NCI-H1092 treated with DMSO at 0.1 percent for 48 hours (cell line): ENCODE measurements at regions not wholly inside any gene's neighbourhood (a gene's known extent, or its start where the extent isn't known, plus 50 kb on each side); places are given as distances from the start of the nearest gene placed in this dataset.

Source experiments
- DNase-seq: peaks from one replicate; lab custom pipeline; 2025; lab: John Stamatoyannopoulos, UW

DNA sequence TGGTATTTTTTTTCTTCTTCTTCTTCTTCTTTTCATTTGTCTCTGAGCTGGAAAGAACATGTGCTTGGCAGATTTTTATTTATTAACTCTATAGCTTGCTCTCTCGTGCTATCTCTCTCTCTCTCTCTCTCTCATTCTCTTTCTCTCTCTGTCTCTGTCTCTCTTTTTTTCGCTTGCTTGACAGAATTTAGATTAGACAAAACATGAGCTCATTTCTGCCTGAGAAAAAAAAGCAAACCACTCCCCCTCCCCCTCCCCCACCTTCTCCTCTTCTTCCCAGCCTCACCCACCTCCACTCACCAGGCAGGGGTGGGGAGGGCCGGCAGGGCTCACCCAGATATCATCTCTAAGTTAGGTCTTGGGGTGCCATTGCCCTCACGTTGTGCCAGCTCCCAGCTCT lies 81.5 kb downstream of the PJA1 start:
- DNase-seq = no peak

DNA sequence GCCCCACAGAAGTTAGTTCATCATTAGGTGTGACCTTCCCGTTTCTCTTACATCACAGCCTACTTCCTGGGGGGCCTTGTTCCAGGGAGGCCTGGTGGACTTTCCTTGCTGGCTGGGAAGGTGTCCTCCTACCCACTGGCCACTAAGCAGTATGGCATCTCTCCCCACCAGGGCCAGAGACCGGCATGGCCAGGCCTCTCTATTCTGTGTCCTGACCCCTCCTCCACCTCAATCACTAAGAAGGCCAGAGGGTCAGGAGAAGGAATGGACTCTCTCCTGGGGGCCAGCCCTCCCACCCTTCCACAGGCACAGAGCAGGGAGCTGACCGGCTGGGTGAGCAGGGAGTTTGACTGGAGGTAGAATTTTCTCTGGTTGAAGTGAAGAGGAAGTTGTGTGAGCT lies 81.9 kb downstream of the PJA1 start:
- no peak for DNase-seq

DNA sequence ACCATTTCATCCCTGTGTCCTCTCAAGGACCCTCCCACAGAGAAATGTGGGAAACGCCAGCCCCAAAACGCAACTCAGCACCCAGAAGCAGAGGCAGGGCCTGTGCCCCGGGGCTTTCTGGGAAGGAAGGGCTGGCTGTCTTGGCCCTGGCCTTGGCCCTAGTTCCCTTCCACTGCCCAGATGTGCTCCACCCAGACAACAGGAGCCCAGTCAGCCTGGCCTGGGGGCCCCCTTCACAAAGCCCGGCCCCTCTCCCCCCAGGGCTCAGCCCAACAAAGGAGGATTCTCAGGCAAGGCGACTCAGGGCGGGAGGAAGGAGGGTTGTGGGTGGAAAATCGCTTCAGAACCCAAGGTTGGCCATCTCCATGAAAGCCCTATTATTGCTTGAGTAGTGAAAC lies 82.5 kb downstream of the PJA1 start:
- no peak for DNase-seq

DNA sequence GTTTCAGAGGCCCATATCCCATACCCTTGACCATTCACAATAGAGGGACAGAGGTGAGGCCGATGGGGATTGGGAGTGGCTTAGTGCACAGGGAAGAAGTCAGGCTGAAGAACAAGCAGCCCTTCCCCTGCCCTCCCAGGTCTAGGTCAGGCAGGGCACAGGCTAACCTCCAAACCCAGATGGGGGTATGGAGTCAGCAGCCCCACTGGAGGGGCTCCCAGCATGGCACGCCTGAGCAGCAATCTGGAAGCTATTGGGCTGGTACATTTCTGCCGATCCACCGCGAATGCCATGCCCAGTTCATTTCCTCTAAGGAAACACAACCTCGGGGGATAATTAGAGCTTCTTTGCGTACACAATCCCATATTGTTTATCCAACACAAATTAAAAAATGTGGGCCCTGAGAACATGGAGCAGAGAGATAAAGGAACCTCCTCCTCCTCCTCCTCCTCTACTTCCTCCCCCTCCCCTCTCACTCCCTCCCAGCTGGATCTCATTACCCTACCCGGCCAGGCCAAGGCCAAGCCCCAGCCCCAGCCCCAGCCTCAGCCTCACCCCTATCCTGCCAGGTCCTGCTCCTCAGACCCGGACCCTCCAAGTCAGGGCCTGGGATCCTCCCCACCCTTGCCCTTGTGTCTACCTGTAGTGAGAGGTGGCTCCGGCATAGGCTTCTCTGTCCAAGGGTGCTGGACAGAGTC lies 83.0 kb downstream of the PJA1 start:
- no peak for DNase-seq

DNA sequence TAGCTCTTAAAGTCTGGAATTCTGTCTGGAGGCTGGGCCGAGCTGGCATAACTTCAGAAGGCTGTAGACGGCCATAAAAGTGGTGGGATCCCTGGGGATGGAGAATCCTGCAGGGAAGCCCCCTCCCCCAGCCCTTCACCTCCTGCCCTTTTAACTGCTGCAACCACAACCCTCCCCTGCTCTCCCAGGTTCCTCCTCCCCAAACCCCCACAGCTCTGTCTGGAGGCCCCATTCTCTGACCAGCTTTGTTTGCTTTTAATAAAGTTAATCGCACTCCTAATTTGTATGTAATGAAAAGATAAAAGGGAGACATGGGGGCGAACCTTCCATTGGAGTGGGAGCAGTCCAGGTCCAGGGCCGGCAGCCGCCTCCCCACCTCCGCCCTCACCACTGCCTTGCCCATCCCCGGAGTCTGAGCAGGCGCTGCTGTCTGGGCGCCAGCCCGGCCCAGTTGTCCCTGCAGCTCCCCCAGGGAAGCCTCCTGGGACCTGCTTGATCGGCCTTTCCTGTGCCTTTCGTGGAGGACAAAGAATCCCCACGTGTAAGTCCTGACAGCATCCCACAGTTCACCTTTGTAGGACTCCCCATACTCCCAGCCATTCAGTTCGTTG lies 84.3 kb downstream of the PJA1 start:
- DNase-seq = no peak

DNA sequence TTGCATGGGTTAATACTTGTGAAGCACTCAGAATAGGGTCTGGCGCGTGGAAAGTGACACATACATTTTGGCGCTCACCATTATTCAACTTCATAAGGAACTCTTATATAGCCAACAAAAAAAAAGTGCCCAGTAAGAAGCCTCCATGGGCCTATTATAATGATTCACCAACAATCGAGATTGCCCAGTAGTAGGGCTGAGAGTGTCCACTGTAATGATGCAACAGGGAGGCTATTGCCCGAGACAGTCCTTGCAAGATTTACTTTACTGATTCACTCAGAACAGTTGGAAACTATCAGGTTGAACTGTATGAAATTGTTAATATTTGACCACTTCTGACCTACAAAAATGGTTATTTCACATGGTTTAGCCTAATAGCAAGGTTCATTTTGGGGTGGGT lies 86.0 kb downstream of the PJA1 start:
- no peak for DNase-seq

DNA sequence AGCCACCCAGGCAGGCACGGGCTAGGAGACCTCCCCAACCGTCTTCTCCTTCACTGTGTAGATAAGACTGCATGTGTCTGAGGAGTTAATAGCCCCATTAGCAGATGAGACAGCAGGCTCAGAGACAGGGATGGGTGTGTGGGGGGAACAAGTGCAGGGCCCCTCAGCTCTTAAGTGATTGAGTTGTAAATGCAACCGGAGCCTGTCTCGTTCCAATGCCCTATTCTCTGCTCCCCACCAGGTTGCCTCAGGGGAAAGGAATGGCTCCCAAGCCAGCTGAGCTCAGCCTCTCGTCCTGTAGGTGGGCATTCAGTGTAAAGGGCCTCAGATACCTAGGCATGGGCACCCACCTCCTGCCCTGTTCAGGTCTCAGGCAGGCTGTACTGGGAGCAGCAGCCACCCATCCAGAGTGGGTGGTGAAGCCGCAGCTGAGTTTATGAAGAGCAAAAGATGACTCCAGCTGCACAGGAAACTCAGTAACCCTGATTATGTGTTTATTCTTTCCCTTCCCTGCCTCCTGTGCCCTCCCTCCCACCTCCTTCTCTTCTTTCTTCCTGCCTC lies 87.3 kb downstream of the PJA1 start:
- no peak for DNase-seq

DNA sequence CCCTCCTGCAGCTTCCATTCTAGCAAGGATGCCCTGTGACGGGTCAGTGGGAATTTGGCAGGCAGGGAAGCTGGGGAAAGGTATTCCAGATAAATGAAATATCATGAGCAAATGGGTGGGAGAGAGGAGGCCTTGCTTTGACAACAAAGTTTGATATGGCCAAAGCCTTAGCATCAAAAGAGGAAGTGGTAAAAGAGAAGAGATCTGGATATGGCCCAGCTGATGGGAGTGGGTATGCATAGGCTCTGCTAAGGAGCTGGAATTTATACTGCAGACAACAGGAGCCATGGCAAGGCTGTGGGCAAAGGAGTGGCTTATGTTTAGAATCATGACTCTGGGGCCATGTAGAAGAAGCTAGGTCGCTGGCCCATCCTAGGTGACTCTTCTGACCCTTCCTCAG lies 89.2 kb downstream of the PJA1 start:
- no peak for DNase-seq

DNA sequence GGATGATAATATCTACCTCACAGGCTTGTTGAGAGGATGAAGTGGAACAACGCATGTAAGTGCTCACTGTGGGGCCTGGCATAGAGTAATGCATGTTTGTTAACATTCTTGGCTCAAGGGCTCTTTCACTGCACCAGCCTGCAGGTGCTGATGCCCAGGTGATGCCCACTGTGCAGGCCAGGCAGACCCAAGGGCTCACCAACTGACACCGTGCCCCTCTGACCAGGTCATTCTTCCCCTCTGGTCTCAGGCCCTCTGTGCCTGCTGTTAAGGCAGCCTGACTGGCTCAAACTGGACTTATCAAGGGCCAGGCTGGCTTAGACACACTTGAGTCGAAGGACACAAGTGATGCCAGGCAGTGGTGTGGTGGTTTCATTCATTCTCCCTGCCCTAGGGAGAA lies 90.5 kb downstream of the PJA1 start:
- DNase-seq = no peak

DNA sequence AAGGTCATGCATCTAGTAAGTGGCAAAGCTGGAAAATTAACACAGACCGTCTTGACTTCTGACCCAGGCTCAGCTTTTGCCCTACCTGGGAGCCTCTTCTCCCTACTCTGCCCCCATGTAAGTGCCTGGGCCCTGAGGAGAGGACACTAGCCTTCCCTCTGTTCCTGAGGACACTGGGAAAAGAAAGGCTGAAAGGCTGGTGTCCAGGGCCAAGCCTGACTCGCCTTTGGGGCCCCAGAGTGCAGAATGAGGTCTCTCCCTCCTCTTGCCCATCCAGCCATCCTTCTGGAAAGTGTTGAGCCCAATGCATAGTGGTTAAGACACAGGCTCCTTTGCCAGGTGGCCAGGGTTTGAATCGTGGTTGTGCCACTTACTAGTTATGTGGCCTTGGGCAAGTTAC lies 91.5 kb downstream of the PJA1 start:
- no peak for DNase-seq

DNA sequence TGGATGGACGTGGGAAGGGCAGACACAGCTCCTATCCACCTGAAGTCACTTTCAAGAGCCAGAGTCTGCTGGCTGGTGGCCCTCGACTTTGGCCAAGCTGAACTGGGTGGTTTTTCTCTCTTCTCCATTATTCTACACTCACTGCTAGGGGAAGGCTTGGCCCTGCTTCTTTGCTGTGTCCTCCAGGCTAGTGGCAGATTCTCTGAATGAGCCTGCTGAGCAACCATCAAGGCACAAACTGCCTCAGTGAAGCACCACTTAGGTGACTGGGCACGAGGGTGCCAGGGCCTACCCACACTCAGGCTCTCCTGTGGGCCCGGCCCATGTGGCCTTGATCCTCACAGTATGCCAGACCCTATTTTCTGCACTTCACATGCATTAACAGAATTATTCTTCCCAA lies 92.0 kb downstream of the PJA1 start:
- DNase-seq = no peak

DNA sequence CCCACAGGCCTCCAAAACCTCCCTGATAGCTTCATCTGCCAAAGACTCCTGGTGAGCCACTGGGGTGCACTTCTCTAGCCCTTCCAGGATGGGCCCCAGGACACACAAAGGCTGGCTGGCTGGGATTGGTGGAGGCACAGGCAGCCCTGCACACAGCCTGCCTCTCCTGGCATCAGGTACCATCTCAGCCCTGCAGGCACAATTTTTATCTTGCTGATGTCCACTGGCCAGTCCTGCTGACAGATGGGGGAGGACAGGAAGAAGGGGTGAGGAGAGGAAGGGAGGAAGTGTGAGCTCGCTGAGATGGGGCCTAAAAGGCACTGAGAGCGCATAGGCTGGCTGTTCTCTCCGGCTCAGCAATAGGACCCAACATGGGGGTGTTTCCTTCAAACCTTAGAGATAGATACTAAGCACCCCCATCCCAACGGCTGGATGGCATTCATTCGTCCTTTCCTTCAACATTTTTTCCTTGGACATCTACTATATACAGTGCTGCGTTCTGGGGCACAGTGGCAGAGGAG lies 92.7 kb downstream of the PJA1 start:
- no peak for DNase-seq

DNA sequence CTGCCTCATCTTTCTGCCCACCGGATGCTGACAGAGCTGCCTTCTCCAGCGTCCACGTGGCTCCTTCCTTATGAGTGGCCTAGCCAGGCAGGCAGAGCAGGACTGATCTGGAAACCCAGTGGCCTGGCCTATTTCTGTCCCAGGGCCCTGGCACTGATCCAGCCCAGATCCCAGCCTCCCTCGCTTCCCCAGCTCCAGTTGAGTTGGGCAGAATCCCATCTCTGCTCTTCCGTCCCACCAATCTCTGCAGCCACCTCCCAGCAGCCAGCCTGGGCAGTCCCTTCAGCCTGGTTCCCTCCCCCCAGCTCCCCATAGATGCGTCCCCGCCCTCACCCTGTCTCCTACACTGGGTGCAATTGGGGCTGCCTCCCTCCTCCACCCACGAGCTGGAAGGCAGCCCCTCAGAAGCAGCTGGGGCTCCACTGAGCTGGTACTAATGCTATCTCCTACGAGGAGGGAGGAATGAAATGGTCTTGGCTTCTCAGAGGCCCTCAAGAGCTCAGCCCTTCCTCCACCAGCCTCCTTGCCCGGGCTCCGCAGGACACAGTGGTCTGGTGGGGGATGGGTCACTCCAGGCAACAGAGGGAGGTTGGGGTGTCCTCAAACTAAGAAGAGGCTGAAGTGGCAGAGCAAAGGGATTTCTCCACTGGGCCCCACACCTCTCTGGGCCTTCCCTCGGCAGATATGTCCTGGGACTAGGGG lies 94.2 kb downstream of the PJA1 start:
- DNase-seq = no peak

DNA sequence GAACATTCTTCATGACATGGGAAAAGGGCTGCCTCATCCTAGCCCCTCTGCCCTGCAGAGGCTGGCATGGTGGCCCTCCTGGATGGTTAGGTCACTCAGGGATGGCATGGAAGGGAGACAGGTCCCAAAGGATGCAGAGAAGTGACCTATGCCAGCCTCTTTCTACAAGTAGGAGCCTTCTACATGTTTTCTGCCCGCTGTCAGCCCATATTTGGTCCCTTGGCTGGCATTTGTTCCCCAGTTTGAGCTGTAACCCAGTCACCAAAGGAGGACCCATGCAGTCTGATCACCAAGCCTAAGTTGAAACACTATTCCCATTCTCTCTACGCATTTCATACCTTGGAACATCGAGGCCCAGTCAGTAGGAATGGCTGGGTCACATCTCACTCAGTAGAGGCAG lies 95.4 kb downstream of the PJA1 start:
- DNase-seq = no peak

DNA sequence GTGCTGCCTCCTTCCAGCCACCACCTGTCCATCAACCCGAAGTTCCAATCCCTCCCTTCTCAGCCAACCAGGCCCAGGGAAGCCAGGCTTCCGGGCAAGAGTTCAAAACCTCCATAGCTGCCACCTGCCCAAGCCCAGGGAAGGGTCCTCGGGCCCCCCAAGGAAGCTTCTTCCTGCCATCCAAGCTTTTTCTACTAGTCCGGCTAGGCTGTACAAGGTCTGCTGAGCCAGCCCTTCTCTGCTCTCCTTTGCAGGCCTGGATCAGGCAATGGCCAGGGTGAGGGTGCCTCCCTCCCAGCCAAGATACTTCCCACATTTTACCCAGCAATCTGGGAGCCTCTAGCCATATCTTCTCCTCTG lies 96.2 kb downstream of the PJA1 start:
- DNase-seq = no peak

DNA sequence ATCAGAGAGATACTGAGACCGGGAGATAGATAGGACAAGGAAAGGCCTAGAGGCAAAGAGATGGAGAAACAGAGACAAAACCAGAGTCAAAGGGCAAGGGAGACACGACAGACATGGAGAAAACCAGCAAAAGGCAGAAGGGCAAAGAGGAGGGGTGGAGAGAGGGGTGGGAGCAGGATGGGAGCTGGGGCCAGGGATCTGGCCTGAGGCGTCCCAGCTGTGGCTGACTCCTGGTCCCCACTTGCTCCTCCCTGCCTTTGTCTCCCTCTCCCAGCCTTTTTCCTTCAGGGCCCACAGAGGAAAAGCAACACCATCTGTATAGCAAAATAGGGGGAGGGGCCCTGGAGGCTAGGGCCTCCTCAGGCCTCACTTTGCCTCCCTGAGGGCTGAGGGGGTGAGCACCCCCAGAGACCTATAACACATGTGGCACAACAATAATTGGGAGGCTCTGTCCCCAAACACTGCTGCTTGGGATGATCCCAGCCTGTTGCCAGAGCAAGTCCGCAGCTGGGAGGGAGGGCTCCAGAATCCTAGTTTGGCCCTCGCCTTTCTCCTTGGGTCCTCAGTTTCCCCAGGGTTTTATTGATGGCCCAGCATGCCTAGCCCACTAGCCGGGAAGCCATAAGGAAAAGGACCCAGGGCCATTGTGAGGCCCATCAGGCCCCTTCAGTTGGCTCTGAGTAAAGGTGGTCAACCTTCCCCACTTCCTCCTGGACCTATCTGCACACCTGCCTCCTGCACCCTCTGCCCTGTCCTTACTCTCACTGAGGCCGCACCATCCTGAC lies 96.8 kb downstream of the PJA1 start:
- no peak for DNase-seq

DNA sequence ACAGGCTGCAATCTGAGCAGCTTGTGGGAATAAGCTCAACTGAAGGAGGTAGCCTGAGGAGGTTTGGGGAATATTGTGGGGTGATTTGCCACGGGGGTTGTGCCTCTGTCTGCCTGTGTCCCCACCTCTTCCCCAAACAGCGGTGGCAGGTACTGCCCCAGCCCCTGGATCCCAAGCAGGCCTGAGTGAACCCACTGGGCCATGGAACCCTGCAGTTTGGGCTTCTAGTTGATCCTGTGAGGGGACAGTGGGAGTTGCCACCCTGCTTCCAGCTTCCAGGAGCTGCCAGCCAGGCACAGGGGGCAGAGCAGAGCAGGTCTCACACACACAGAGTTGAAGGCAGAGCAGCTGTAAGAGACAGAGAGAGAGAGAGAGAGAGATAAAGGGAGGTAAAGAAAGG lies 97.4 kb downstream of the PJA1 start:
- DNase-seq = no peak

DNA sequence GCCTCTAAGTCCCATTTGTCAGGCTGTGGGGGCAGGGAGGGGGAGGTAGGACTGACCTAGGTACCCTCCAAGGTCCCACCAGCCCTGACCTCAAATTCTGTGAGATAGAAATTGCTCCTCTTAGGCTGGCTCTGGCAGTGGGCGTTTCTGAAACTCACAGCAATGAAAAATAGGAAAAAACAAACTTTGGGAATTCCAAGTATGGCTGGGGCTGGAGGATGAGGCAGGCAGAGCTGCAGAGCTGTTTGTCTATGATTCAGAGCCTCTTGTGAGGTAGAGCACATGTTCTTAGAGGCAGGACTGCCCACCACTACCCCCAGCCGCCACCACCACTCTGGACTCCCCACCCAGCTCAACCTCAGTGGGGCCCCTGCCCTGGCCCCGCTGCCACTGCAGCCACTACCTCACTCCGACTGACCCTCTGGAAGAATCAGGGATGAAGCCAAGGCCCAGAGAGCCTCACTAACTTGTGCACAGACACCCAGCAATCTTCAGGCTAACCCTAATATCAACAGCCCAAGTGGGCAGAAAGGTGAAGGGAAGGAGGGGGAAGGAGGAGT lies 98.2 kb downstream of the PJA1 start:
- no peak for DNase-seq

DNA sequence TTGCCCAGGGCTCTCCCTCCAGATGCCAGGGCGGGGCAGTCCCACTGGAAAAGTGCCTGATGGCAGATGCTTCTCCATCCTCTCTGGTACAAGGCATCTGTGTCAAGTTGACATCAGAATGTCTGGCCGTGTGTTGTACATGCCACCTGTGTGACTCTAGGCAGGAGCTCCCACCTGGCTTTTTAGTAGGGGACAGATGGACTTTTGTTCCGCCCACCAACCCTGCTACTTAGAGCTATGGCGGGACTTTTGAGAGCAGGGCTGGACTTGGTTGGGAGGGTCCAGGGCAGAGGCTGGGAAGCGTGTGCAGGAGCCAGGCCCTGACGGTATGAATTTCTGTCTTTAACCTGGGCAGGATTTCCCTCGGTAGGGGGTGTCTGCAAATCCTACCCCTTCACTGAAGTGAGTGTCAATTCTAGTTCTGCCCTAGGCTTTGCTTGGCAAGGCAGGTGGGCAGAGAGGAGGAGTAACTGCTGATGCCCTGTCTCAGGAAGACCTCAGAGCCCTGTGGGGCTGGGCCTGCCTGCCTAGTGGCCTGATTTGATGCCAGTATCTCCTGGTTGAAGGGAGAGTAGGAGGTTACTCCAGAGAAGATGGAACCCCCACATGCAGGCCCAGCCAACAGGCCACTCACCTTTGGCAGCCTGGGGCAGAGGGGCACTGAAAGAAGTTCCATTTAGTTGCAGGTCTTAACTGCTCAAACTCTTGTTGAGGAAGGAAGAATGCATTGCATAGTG lies 99.1 kb downstream of the PJA1 start:
- no peak for DNase-seq

DNA sequence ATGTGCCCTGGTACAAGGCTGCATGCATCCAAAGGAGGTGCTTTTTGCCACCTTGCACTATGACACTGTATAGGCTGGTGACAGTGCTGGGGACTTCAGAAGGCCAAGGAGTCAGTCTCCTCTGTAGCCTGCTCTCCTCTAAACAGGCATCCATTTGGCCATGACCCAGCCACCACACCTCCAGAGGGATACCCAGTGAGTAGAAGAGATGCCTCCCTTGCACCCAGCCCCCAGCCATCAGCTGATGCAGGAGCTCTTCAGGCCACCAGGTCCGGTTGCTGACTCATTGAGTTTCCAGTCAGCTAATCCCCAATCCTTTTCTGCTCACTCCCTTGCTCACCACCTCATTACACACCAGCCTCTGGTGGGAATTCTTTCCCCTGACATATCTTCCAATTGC lies 99.8 kb downstream of the PJA1 start:
- no peak for DNase-seq

DNA sequence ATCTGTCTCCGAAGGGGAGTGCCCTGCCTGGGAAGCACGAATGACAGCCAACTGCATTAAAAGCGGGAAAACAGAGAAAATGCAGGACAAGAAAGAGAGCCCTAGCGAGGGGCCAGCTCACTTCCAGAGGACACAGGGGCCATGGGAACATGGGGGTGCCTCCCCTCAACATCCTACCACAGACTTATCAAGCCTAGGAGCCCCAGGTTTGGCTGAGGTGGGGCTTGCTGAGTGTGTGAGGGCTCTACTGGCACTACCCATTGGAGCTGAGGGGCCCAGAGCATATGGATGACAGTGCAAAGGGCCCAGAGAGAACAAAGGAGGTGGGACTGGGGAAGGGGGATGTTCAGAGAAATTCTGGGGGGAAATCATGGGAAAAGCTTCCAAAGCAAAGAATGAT lies 101.8 kb downstream of the PJA1 start:
- no peak for DNase-seq
